HG03066 (cell line): ENCODE measurements at regions not wholly inside any gene's neighbourhood (a gene's known extent, or its start where the extent isn't known, plus 50 kb on each side); places are given as distances from the start of the nearest gene placed in this dataset.
"Not testable (repeated sequence)": the region's sequence is repeated elsewhere in the genome, so short reads cannot be mapped to it uniquely, and the experiment has no call there.

Experiments
- ATAC-seq: cut with Tn5 transposase; IDR thresholded peaks from one replicate; pipeline ENCODE4 v1.9.1; 2021; ENCODE audit warnings: low read depth; ENCODE audit not compliant: unreplicated experiment

DNA sequence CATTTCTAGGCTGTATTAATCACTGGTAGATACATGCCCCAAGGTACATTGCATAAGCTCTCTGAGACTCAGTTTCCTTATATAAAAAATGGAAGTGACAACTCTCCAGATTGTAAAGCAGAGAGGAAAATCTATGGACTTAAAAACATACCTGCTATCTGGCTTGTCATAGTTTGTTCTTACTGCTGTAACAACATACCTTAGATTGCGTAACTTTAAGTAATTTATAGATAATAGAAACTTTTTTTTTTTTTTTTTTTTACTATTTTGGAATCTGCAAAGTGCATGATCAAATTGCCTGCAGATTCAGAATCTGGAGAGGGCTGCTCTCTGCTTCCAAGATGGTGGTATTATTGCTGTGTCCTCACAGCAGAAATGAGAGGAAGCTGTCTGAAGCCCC lies 827.7 kb upstream of the BRINP3 start:
- ATAC-seq = no peak

DNA sequence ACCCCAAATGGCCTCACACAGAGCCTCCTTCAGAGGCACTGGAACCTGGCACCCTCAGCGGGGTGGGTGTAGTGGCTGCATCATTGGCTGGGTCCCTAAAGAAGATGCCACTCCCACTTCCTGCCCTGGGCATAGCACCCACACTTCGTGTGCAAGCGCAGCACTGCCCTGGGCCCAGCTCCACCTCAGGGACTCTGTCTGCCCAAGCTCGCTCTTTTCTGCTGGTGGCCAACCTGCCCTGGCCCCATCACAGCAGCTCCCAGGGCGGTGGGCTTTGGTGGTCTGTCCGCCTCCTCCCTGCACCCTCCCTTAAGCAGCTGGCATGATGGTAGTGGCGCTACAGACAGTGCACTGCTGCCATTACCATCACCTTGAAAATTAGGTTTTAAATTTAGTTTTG lies 829.3 kb upstream of the BRINP3 start:
- no peak for ATAC-seq

DNA sequence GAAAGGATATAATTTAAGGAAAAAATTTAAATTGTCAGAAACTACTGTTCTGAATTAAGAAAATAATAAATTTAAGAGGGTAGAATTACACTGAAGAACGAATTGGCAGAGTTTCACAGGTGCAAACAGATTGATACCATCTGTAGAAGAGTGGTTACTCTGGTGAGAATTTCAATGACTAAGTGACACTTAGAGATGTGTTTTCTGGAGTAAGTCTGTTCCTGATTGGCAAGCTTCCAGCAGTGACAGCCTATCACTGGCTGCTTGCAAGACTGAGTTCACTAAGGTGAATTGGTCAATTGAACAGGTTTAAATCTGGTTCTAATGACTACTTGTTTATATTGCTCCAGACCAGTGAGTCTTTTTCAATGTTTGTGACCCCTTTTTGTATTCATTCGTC lies 838.2 kb upstream of the RGS18 start:
- ATAC-seq = no peak

DNA sequence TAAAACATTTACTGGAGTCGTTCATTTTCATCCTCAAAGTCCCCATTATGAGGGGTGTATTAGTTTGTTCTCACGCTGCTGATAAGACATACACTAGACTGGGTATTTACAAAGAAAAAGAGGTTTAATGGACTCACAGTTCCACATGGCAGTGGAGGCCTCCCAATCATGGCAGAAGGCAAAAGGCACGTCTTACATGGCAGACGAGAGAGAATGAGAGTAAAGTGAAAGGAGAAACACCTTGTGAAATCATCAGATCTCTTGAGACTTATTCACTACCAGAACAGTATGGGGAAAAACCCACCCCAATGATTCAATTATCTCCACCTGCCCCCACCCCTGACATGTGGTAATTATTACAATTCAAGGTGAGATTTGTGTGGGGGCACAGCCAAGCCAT lies 830.4 kb upstream of the RGS18 start:
- ATAC-seq = no peak

DNA sequence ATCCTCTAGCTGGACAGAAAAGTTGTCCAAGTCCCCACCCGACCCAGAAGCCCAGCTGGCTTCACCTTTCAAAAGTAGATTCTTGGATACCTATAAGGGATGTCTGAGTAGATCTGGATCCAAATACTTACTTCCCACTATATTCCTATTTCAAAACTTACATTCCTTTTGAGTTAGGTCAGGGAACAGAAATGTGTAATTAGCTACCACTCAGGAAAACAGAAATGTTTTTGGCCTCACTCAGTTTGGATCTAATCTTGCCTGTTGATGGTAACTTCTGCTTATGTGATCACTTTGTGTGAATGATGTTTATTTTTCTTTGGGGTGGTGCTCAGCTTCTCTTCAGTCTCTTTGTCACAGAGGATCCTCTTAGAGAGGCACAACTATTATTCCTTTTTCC lies 814.4 kb upstream of the RGS18 start:
- ATAC-seq = no peak

DNA sequence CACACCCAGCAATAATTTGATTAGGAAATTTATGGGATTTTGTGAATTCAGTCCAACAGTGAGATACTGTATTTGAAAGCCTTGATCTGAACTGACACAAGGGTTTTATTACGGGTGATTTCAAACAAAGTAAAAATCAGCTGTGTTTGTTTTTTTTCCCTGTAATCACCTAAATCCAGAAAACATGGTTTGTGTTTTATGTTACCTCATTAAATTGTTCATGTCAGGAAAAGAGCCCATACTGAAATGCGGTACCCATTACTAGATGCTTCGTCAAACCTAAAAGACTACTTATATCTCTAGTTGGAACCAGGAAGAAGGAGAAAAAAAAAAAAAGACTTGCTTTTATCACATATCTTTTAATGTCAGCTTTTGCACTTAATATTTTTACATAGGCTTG lies 811.9 kb upstream of the RGS18 start:
- no peak for ATAC-seq

DNA sequence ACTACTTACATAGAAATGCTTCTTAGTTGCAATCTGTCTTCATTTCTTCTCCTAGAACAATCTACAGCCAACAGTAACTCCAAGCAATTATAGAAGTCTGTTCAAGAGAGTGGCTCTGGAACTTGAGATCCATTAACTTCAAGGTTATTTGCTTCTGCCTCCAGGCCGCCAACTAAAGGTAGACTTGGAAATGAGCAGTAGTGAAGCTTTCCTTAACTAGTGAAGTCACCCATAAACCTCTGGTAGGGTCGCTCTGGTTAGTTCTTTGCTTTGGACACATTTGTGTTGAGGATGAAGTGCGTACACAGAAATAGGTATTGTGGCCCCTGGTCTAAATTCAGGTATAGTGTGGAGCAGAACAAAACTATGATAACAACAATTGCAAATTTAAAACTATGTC lies 809.9 kb upstream of the RGS18 start:
- ATAC-seq = no peak

DNA sequence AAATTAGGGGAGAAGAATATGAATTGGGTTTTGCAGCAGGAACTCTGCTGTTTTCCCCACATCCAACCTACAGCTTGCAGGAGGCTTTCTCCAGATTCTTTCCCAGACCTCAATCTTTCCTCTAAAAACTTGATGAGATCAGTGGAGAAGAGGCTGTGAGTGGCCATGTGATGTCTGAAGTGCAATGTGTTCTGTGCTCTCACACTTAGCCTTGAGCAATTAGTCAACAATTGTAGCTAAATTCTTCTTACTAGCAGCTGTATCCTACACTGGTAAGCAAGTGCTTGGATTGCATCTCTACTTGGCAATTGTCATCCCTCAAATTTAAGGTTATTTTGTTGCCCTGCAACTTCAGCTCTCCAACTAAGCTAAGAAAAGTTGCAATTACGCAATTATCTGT lies 807.3 kb upstream of the RGS18 start:
- no peak for ATAC-seq

DNA sequence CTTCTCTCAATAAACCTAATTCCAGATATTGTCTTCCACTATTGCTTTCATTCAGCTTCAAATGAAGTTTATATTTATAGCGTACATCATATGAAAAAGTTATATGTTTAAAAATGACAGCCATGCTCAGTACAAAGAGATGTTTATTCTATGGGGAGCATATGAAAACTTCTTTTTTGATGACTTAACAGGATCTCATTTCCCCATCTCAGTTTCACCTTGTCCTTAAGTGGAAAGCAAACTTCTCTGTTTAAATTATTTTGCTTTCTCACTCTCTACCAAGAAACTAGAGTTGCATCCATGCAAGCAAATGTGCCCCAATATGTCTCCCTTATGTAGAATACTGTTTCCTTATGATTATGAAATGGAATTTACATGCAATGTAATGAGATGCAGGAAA lies 799.5 kb upstream of the RGS18 start:
- ATAC-seq = no peak

DNA sequence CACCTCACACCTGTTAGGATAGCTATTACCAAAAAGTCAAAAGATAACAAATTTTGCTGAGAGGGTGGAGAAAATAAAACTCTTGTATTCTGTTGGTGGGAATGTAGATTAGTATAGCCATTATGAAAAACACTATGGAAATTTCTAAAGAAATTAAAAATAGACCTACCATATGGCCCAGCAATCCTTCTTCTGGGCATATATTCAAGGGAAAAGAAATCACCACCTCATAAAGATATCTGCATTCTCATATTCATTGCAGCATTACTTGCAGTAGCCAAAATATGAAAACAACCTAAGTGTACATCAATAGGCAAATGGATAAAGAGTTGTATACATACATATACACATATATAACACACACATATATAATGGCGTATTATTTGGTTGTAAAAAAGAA lies 791.6 kb upstream of the RGS18 start:
- no peak for ATAC-seq

DNA sequence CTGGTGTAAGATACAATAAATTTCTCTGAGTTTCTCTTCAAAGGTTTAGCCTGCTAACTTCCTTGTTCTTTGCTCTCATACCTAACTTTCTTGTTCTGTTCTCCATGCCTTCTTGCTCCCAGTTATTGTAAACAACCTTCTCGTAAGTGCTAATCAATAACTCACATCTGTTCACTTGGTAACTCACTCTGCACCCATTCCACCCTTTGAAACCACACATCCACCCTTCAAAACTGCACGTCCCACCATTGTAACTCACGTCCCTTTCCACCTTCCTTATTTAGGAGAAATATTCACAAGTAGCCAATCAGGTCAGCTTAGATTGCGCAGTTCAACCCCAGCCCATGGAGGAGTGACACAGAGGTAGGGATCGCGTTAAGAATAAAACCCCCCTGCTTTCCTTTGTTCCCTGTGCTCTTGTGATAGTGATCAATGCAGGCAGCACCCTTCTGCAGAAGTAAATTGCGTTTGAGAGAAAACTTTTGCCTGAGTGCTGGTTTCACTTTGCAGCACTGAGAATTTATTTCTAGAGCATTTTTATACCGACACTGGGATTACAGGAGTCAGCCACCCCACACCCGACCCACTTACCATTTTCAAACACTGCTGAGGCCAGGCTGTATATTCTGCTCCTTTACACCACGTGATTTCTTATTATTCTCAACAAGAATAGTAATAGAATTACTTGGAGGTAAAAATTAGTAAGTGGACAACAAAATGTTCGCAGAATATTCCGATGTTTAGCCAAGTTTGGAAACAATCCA lies 789.2 kb upstream of the RGS18 start:
- ATAC-seq = no peak

DNA sequence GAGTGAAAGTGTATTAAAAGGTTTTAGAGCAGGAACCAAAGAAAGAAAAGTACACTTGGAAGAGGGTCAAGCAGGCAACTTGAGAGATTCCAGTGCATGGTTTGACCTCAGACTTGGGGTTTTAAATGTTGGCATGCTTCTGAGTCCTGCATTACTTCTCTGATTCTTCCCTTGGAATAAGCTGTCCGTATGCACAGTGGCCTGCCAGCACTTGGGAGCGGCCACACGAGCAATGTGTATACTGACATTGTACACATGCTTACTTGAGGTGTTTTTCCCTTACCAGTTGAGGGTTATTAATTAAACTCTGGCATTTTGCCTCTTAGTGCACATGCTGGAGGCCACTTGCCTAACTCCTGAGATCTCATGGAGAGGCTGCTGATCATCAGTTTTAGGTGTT lies 786.6 kb upstream of the RGS18 start:
- ATAC-seq = no peak

DNA sequence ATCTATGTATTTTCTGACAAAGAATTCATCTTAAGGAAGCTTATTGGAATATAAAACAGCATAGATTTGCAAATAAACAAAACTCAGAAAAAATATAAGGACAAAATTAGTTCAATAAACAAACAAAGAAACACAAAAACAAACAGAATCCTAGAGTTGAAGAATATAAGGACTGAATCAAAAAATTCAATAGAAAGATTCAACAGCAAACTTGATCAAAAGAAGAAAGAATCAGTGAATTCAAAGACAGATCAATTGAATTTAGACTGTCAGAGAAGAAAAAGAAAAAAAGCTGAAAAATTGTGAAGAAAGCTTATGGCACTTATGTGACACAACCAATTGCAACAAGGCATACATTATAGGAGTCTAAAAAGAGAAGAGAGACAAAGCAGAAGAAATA lies 770.0 kb upstream of the RGS18 start:
- no peak for ATAC-seq

DNA sequence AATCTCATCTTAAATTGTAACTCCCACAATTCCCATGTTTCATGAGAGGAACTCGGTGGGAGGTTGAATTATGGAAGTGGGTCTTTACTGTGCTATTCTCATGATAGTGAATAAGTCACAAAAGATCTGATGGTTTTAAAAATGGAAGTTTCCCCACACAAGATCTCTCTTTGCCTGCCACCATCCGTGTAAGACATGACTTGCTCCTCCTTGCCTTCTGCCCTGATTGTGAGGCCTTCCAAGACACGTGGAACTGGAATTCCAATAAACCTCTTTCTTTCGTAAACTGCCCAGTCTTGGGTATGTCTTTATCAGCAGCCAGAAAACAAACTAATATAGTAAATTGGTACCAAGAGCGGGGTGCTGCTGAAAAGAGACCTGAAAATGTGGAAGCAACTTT lies 761.6 kb upstream of the RGS18 start:
- no peak for ATAC-seq

DNA sequence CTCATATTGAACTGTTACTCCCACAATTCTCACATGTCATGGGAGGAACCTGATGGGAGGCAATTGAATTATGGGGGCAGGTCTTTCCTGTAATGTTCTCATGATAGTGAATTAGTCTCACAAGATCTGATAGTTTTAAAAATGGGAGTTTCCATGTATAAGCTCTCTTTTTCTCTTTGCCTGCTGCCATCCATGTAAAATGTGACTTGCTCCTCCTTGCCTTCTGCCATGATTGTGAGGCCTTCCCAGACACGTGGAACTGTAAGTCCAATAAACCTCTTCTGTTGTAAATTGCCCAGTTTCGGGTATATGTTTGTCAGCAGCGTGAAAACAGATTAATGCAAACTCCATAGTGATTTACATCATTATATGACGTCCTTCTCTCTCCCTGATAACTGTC lies 759.7 kb upstream of the RGS18 start:
- no peak for ATAC-seq

DNA sequence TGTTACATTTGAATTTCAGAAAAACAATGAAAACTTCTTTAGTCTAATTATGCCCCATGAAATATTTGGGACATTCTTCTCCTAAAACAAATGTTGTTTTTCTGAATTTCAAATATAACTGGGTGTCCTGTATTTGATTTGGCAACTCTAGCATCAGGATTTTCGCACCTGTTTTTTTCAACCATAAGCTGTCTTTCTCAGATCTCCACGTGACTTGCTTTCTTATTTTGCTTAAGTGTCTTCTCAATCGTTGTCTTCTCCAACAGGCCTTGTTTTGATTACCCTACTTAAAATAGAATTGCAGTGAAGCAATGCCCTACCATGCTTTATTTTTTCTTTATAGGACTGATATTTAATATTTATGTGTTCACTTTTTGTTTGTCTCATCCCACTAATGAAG lies 752.8 kb upstream of the RGS18 start:
- no peak for ATAC-seq

DNA sequence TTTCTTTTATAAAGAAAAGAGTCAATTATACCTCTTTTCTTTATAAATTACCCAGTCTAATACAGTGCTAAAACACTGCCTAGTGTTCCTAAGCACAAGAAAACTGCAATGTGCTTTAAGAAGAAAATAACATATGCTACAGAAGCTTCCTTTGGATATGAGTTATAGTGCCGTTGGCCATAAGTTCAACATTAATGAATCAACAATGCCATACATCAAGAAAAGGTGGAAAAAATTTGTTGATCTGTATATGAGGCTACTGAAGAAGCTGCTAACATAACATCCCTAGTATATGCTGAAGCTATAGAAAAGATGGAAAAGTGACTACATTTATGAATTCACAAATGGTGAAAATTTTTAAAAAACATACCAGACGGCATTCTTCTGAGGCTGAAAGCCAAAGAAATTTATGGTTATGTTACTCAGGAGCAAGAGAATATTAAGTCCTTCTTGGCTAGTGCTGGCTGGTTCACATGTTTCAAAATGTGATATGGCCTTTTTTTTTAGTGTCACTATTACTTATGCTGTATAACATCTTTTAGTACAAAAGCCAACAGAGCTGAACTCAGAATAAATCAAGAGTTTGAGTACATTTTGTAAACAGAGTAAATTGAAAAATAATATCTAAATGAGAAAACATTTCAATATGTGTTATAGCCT lies 743.2 kb upstream of the RGS18 start:
- ATAC-seq = no peak

DNA sequence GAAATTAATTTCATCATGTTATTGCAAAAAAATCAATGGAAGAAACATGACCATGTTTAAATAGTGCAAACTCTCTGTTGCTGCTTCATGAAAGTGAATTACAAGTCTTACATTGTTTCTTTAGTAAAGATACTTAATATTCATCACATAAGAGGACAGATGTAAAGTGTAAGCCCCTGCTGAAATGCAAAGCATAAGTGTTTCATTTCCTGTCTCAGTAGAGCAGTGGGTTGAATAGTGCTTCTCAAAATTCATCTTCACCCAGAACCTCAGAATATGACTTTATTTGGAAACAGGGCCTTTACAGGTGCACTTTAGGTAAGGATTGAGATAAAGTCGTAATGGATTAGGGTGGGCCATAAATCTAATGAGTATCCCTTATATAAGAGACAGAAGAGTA lies 738.4 kb upstream of the RGS18 start:
- no peak for ATAC-seq

DNA sequence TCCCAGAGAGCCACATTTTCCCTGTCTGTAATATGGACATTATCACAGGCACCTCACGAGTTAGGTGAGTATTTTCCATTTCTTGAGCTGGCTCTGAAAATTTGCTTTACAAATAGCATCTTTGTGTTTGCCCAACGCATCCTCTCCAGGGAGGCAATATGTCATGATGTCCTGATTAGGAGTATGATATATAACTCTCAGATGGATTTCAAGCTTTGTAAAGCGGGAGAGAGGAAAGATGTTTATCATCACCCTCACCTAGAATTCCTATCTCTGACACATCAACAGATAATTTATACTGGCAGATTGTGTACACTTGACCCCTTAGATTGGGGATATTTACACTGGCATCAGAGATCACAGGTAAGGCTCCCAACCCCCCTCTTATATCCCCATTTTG lies 730.7 kb upstream of the RGS18 start:
- ATAC-seq = no peak

DNA sequence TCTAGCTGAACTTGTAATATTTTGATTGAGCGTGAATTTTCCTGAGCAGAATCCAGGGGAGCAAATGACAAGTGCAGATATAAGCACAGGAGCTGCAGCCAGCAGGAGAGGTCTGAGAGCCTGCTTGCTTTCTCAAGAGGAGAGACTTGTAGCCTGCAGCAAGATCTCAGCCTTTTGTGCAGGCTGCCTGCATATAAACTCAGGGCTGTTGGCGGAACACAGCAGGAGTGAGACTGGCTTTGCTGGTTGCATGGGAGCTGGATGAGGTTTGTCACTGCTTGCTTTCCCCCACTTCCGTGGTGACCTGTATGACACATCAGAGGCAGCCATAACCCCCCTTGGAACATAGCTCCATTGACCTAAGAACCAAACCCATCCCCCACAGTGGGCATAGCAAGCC lies 725.4 kb upstream of the RGS18 start:
- no peak for ATAC-seq

DNA sequence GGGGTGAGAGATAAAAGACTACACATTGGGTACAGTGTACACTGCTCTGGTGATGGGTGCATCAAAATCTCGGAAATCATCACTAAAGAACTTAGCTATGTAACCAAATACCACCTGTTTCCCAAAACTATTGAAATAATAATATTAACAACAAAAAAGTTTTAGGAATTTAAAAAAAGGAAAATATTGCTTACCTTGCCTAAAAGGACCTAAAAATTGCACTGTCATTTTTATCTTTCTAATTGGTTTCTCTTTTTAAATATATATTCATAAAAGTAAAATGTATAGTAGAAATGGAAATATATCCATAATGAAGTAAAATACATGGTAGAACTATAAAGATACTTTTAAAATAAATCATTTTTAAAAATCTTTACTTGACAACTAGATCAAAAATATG lies 719.3 kb upstream of the RGS18 start:
- no peak for ATAC-seq

DNA sequence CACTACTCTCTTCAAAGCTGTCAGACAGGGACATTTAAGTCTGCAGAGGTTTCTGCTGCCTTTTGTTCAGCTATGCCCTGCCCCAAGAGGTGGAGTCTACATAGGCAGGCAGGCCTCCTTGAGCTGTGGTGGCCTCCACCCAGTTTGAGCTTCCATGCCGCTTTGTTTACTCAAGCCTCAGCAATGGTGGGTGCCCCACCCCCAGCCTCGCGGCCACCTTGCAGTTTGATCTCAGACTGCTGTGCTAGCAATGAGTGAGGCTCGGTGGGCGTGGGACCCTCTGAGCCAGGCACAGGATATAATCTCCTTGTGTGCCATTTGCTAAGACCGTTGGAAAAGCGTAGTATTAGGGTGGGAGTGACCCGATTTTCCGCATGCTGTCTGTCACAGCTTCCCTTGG lies 710.0 kb upstream of the RGS18 start:
- ATAC-seq = not testable (repeated sequence)

DNA sequence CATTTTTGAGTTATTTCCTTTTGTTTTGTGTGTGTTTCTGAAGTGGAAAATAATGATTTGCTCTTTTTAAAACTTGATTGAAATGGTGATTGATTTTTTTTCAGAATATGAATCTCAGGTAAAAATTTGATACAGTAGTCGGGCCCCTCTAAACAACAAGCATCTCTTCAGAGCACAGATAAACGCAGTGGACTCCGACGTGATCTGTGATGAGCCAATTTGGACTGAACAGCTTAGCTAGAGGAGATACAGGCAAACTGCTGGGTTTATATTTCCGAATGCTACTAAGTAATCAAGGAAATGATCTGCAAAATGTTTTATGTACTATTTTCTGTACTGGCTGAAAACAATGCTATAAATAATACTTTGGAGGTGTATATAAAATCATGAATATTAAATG lies 705.7 kb upstream of the RGS18 start:
- ATAC-seq = no peak
